GM18873 (cell line): ENCODE measurements at regions not wholly inside any gene's neighbourhood (a gene's known extent, or its start where the extent isn't known, plus 50 kb on each side); places are given as distances from the start of the nearest gene placed in this dataset.
"Not testable (repeated sequence)": the region's sequence is repeated elsewhere in the genome, so short reads cannot be mapped to it uniquely, and the experiment has no call there.

ENCODE experiments used
- ATAC-seq: cut with Tn5 transposase; IDR thresholded peaks from one replicate; pipeline ENCODE4 v1.9.1; 2021; ENCODE audit warnings: mild to moderate bottlenecking, moderate library complexity, moderate number of reproducible peaks; ENCODE audit not compliant: unreplicated experiment, low FRiP score

- ATAC-seq = not testable (repeated sequence)
These were observed 202.4 kb downstream of the USP22 start for GRCh38 chr17:20840453-20840852.

GRCh38 chr17:20840987-20841865 lies 201.6 kb downstream of the USP22 start:
- not testable (repeated sequence) for ATAC-seq

- ATAC-seq = not testable (repeated sequence)
These were observed 200.8 kb downstream of the USP22 start for GRCh38 chr17:20842012-20842411.

GRCh38 chr17:20843261-20843660 lies 199.6 kb downstream of the USP22 start:
- not testable (repeated sequence) for ATAC-seq

GRCh38 chr17:20843799-20844553 lies 198.8 kb downstream of the USP22 start:
- ATAC-seq = not testable (repeated sequence)

- not testable (repeated sequence) for ATAC-seq
These were observed 193.9 kb downstream of the USP22 start for GRCh38 chr17:20848869-20849443.

- not testable (repeated sequence) for ATAC-seq
These were observed 191.1 kb downstream of the USP22 start for GRCh38 chr17:20851591-20852238.

GRCh38 chr17:20852239-20852989 lies 190.4 kb downstream of the USP22 start:
- no peak for ATAC-seq

- no peak for ATAC-seq
These were observed 189.8 kb downstream of the USP22 start for GRCh38 chr17:20852990-20853370.

GRCh38 chr17:20855910-20856470 lies 186.8 kb downstream of the USP22 start:
- ATAC-seq = not testable (repeated sequence)

- not testable (repeated sequence) for ATAC-seq
These were observed 176.2 kb downstream of the USP22 start for GRCh38 chr17:20866444-20867209.

GRCh38 chr17:20867436-20867937 lies 175.3 kb downstream of the USP22 start:
- not testable (repeated sequence) for ATAC-seq

GRCh38 chr17:20867938-20868661 lies 174.7 kb downstream of the USP22 start:
- ATAC-seq = not testable (repeated sequence)

GRCh38 chr17:20868662-20869007 lies 174.2 kb downstream of the USP22 start:
- ATAC-seq = not testable (repeated sequence)

- not testable (repeated sequence) for ATAC-seq
These were observed 169.6 kb downstream of the USP22 start for GRCh38 chr17:20873173-20873572.

- ATAC-seq = not testable (repeated sequence)
These were observed 169.0 kb downstream of the USP22 start for GRCh38 chr17:20873688-20874328.

GRCh38 chr17:20877384-20877783 lies 165.4 kb downstream of the USP22 start:
- not testable (repeated sequence) for ATAC-seq
